ENCODE measurements at regions not wholly inside any gene's neighbourhood (a gene's known extent, or its start where the extent isn't known, plus 50 kb on each side); places are given as distances from the start of the nearest gene placed in this dataset.

- no peak for TF ChIP-seq CTCF (conservative IDR thresholded peaks at IDR 0.05; ENCODE audit: low read length)
- no peak for TF ChIP-seq EZH2phosphoT487 (IDR thresholded peaks at IDR 0.05; ENCODE audit: borderline replicate concordance, low read depth, low read length)
These were observed 254.8 kb downstream of the CDC5L start for GRCh38 chr6:44642349-44642748.
